Breast epithelium (tissue), 4 donors: ENCODE measurements at regions not wholly inside any gene's neighbourhood (a gene's known extent, or its start where the extent isn't known, plus 50 kb on each side); places are given as distances from the start of the nearest gene placed in this dataset.

Experiments
- DNase-seq, 2 donors: peaks; one replicate each; pipeline ENCODE4 v3.0.0-alpha.2; 2019; ENCODE audit warnings: low spot score in 2 of 2
- H3K27ac ChIP-seq, 2 donors: fragments of 200-600 bp; sonication (generic) in 1 of 2; one replicate each; pipeline ENCODE4 v1.5.1; 2016 to 2019; ENCODE audit warnings: mild to moderate bottlenecking in 1 of 2
- H3K27me3 ChIP-seq, 2 donors: fragments of 200-600 bp; sonication (generic) in 1 of 2; one replicate each; pipeline versions ENCODE4 v1.5.1 to v1.6.0; 2017 to 2019; ENCODE audit warnings: control low read depth in 1 of 2, mild to moderate bottlenecking in 1 of 2
- H3K36me3 ChIP-seq: fragments of 200-600 bp; one replicate; pipeline ENCODE4 v1.5.1; 2019
- H3K4me1 ChIP-seq, 2 donors: fragments of 200-600 bp; sonication (generic); one replicate each; pipeline ENCODE4 v1.5.1; 2016 to 2019; ENCODE audit warnings: control low read depth in 1 of 2
- H3K4me3 ChIP-seq, 3 donors: fragments of 200-600 bp; sonication (generic); 1 replicate in 2 of 3; 2 replicates in 1 of 3; pipeline ENCODE4 v1.5.1; 2016 to 2019; ENCODE audit warnings: mild to moderate bottlenecking in 3 of 3, moderate library complexity in 2 of 3
- H3K9me3 ChIP-seq, 2 donors: fragments of 200-600 bp; sonication (generic) in 1 of 2; one replicate each; pipeline ENCODE4 v1.5.1; 2016 to 2019; ENCODE audit warnings: control low read depth in 1 of 2
- CTCF ChIP-seq, 3 donors: fragments of 450-650 bp; IDR thresholded peaks; one replicate each; pipeline ENCODE4 v1.5.1; 2016 to 2017; ENCODE audit warnings: antibody characterized with exemption in 3 of 3, mild to moderate bottlenecking in 3 of 3, moderate library complexity in 3 of 3
- POLR2A ChIP-seq: fragments of 450-650 bp; IDR thresholded peaks from one replicate; pipeline ENCODE4 v1.6.1; 2016; ENCODE audit warnings: antibody characterized with exemption, mild to moderate bottlenecking, moderate library complexity
- POLR2AphosphoS5 ChIP-seq, 3 donors: sonication (generic); formaldehyde crosslinking; IDR thresholded peaks; one replicate each; pipeline ENCODE4 v1.6.1; 2017; ENCODE audit warnings: antibody characterized with exemption in 3 of 3
- intact Hi-C: fragments of 100-400 bp; cut with DNase I; formaldehyde crosslinking; loops from one replicate; pipeline ENCODE4 v1.15.1; 2023; ENCODE audit warnings: low total_unique reads

DNA sequence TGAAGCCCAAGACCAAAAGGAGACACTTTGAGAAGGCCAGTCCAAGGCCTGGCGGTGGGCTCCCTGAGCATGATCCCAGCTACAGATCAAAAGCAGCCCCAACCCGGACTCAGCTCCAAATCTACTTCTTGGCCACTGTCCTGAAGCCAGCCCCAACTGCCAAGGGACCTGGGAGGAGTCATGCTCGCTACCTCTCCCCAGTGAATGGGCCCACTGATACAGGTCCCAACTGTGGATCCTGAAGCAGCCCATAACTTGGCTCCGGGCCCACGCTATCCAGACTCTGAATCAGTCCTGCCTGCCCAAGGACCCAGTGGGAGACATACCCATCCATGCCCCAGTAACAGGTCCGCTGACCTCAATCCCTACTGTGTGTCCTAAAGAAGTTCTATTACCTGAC is 1545.3 kb upstream of the C9orf72 start:
- Histone ChIP-seq H3K4me1 (no peaks in the 10 kb centered on the region), H3K27ac (no peak overlapping the region), H3K9me3 (peaks cover 0 to under 1% of the 10 kb centered on the region in 2 donors), H3K4me3 (no peak overlapping the region), H3K36me3 (no peaks in the 10 kb centered on the region), H3K27me3 (no peaks in the 10 kb centered on the region)
- no peak for DNase-seq
- TF ChIP-seq POLR2A (no peak), CTCF (IDR thresholded peaks at IDR 0.05) (no peak), POLR2AphosphoS5 (IDR thresholded peaks at IDR 0.05) (no peak)
- intact Hi-C loops = loop anchor here (5.0 kb wide), 1 partner anchor 1554 kb away; no protein-coding TSS in a partner anchor

GRCh38 chr9:29126783-29127182 is 1553.5 kb upstream of the C9orf72 start:
- no peaks in the 10 kb centered on the region for H3K27me3 ChIP-seq
- TF ChIP-seq POLR2A (no peak), POLR2AphosphoS5 (IDR thresholded peaks at IDR 0.05) (no peak), CTCF (IDR thresholded peaks at IDR 0.05) (no peak)
- H3K27ac ChIP-seq = no peak overlapping the region
- intact Hi-C loops = no loop called here
- no peaks in the 10 kb centered on the region for H3K4me1 ChIP-seq
- peaks cover 0 to 35% of the 10 kb centered on the region in 2 donors for H3K9me3 ChIP-seq
- H3K36me3 ChIP-seq = no peaks in the 10 kb centered on the region
- no peak overlapping the region for H3K4me3 ChIP-seq
- DNase-seq = no peak

DNA sequence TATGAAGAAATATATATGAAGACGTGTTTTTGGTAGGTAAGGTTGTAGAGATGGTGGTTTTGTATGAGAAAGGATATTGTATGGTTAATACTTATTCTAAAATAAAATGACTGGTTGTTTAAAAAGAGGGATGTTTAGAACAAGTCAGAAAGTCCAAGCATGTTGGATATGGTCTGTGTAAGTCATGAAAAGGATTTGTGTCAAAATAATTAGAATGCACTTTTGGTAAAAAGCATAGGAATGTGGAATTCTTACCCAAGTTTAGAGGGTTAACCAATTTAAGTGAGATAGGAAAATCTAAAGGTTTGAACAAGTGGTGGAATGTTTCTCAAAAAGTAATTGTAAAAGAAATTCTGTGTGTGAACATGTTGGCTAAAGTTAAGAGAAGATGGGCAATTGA is 1556.5 kb upstream of the C9orf72 start:
- TF ChIP-seq CTCF (IDR thresholded peaks at IDR 0.05) = no peak
- no peak for TF ChIP-seq POLR2A
- TF ChIP-seq POLR2AphosphoS5 (IDR thresholded peaks at IDR 0.05) = no peak
- intact Hi-C loops = no loop called here

DNA sequence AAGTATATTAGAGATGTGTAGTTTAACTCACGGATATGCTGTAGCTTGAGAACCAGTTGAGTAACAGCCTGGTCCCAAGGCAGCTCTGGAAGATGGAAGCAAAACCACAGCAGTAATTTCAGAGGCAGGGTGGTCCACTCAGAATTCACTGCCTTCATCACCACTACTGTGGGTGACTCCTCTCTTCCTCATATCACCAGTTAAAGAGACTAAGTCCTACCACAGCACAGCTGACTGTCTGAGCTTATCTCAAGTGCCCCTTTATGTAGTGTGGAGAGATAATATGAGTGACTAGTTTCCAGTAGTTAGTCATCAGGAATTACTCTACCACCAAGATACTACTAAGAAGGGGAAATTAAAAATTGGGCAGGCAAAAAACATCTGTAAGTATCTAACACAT is 1571.2 kb upstream of the C9orf72 start:
- TF ChIP-seq CTCF (IDR thresholded peaks at IDR 0.05) (no peak), POLR2AphosphoS5 (IDR thresholded peaks at IDR 0.05) (no peak), POLR2A (no peak)
- Histone ChIP-seq H3K4me3 (no peak overlapping the region), H3K9me3 (peaks cover 0 to 21% of the 10 kb centered on the region in 2 donors), H3K4me1 (no peaks in the 10 kb centered on the region), H3K27ac (no peak overlapping the region), H3K36me3 (no peaks in the 10 kb centered on the region), H3K27me3 (no peaks in the 10 kb centered on the region)
- DNase-seq = no peak
- intact Hi-C loops = no loop called here

More for the DNA sequence above, 1556.5 kb upstream of the C9orf72 start:
- no peaks in the 10 kb centered on the region for H3K4me1 ChIP-seq
- no peaks in the 10 kb centered on the region for H3K27me3 ChIP-seq
- peaks cover 0 to 32% of the 10 kb centered on the region in 2 donors for H3K9me3 ChIP-seq
- no peak for DNase-seq
- H3K27ac ChIP-seq = no peak overlapping the region
- no peaks in the 10 kb centered on the region for H3K36me3 ChIP-seq
- no peak overlapping the region for H3K4me3 ChIP-seq

GRCh38 chr9:29150606-29151005 is 1577.3 kb upstream of the C9orf72 start:
- H3K27me3 ChIP-seq = no peaks in the 10 kb centered on the region
- DNase-seq = no peak
- H3K36me3 ChIP-seq = no peaks in the 10 kb centered on the region
- TF ChIP-seq POLR2AphosphoS5 (IDR thresholded peaks at IDR 0.05) (no peak), POLR2A (no peak), CTCF (IDR thresholded peaks at IDR 0.05) (no peak)
- no peaks in the 10 kb centered on the region for H3K9me3 ChIP-seq
- H3K27ac ChIP-seq = no peak overlapping the region
- H3K4me1 ChIP-seq = no peaks in the 10 kb centered on the region
- no peak overlapping the region for H3K4me3 ChIP-seq
- intact Hi-C loops = no loop called here
